ENCODE measurements at regions not wholly inside any gene's neighbourhood (a gene's known extent, or its start where the extent isn't known, plus 50 kb on each side); places are given as distances from the start of the nearest gene placed in this dataset.
"Not testable (repeated sequence)": the region's sequence is repeated elsewhere in the genome, so short reads cannot be mapped to it uniquely, and the experiment has no call there.

GRCh38 chr5:92992073-92992472, 588.9 kb downstream of the NR2F1-AS1 start:
- DNase-seq (ENCODE audit: low read depth), result no peak

- no peak for DNase-seq (ENCODE audit: low read depth)
Observed at GRCh38 chr5:92991581-92992067, 589.4 kb downstream of the NR2F1-AS1 start.

GRCh38 chr5:92990771-92991170, 590.2 kb downstream of the NR2F1-AS1 start:
- no peak for DNase-seq (ENCODE audit: low read depth)

GRCh38 chr5:92981001-92981400, 600.0 kb downstream of the NR2F1-AS1 start:
- no peak for DNase-seq (ENCODE audit: low read depth)

GRCh38 chr5:92980491-92980890, 600.5 kb downstream of the NR2F1-AS1 start:
- DNase-seq (ENCODE audit: low read depth), result no peak

- DNase-seq (ENCODE audit: low read depth), result no peak
Observed at GRCh38 chr5:92979716-92980115, 601.3 kb downstream of the NR2F1-AS1 start.

GRCh38 chr5:92977846-92978540, 603.0 kb downstream of the NR2F1-AS1 start:
- no peak for DNase-seq (ENCODE audit: low read depth)

- no peak for DNase-seq (ENCODE audit: low read depth)
Observed at GRCh38 chr5:92976156-92976555, 604.9 kb downstream of the NR2F1-AS1 start.

- no peak for DNase-seq (ENCODE audit: low read depth)
Observed at GRCh38 chr5:92969781-92970237, 611.2 kb downstream of the NR2F1-AS1 start.

GRCh38 chr5:92969191-92969780, 611.7 kb downstream of the NR2F1-AS1 start:
- DNase-seq (ENCODE audit: low read depth), result no peak

- DNase-seq (ENCODE audit: low read depth), result no peak
Observed at GRCh38 chr5:92963800-92964199, 617.2 kb downstream of the NR2F1-AS1 start.

- DNase-seq (ENCODE audit: low read depth), result no peak
Observed at GRCh38 chr5:92962752-92963151, 618.3 kb downstream of the NR2F1-AS1 start.

GRCh38 chr5:92956886-92957285, 624.1 kb downstream of the NR2F1-AS1 start:
- DNase-seq (ENCODE audit: low read depth), result no peak

- no peak for DNase-seq (ENCODE audit: low read depth)
Observed at GRCh38 chr5:92952243-92952642, 628.8 kb downstream of the NR2F1-AS1 start.

GRCh38 chr5:92951746-92952145, 629.3 kb downstream of the NR2F1-AS1 start:
- no peak for DNase-seq (ENCODE audit: low read depth)

GRCh38 chr5:92946546-92946945, 634.5 kb downstream of the NR2F1-AS1 start:
- DNase-seq (ENCODE audit: low read depth), result no peak

GRCh38 chr5:92945605-92946097, 635.4 kb downstream of the NR2F1-AS1 start:
- no peak for DNase-seq (ENCODE audit: low read depth)

GRCh38 chr5:92944903-92945604, 636.0 kb downstream of the NR2F1-AS1 start:
- no peak for DNase-seq (ENCODE audit: low read depth)

- DNase-seq (ENCODE audit: low read depth), result no peak
Observed at GRCh38 chr5:92944337-92944736, 636.7 kb downstream of the NR2F1-AS1 start.

- DNase-seq (ENCODE audit: low read depth), result no peak
Observed at GRCh38 chr5:92942762-92943161, 638.3 kb downstream of the NR2F1-AS1 start.

- no peak for DNase-seq (ENCODE audit: low read depth)
Observed at GRCh38 chr5:92941806-92942205, 639.2 kb downstream of the NR2F1-AS1 start.

GRCh38 chr5:92939428-92939827, 641.6 kb downstream of the NR2F1-AS1 start:
- DNase-seq (ENCODE audit: low read depth), result no peak

GRCh38 chr5:92937396-92937795, 643.6 kb downstream of the NR2F1-AS1 start:
- not testable (repeated sequence) for DNase-seq (ENCODE audit: low read depth)

All from HS-27A (cell line).